Esophagus squamous epithelium (tissue), 4 donors: ENCODE measurements at regions not wholly inside any gene's neighbourhood (a gene's known extent, or its start where the extent isn't known, plus 50 kb on each side); places are given as distances from the start of the nearest gene placed in this dataset.

Experiments
- CTCF ChIP-seq, 6 experiments: fragments of 450-650 bp in 4 of 6; fragments of 200-600 bp in 2 of 6; sonication (generic) in 2 of 6; IDR thresholded peaks; one replicate each; pipeline ENCODE4 v1.5.1; 2016 to 2019; ENCODE audit warnings: antibody characterized with exemption in 6 of 6, mild to moderate bottlenecking in 4 of 6, moderate library complexity in 4 of 6
- POLR2A ChIP-seq, 4 donors: fragments of 450-650 bp; IDR thresholded peaks; one replicate each; pipeline ENCODE4 v1.6.1; 2017; ENCODE audit warnings: antibody characterized with exemption in 4 of 4, mild to moderate bottlenecking in 4 of 4, moderate library complexity in 3 of 4

- TF ChIP-seq CTCF (IDR thresholded peaks at IDR 0.05) (no peak), POLR2A (IDR thresholded peaks at IDR 0.05) (no peak)
Observed at GRCh38 chr22:34534101-34534500, 531.9 kb upstream of the ISX start.
